A673 (cell line): ENCODE measurements at regions not wholly inside any gene's neighbourhood (a gene's known extent, or its start where the extent isn't known, plus 50 kb on each side); places are given as distances from the start of the nearest gene placed in this dataset.

ENCODE experiments used
- BruUV-seq: library from RNA; stranded (reverse); fragments of 400-500 nt; replicated peaks from 2 replicates; lab custom pipeline; 2021; lab: Mats Ljungman, UMichigan
- CTCF ChIA-PET: fragments of 300-600 bp; sonication (Branson Sonifier 250); formaldehyde crosslinking; loops from one replicate; lab custom pipeline; 2022; ENCODE audit warnings: antibody characterized with exemption; lab: Charles Lee
- POLR2A ChIA-PET: fragments of 300-600 bp; sonication (Branson Sonifier 250); formaldehyde crosslinking; loops from one replicate; lab custom pipeline; 2022; ENCODE audit warnings: antibody characterized with exemption; ENCODE audit not compliant: low non-redundant PET; lab: Charles Lee
- DNase-seq: peaks from one replicate; pipeline ENCODE4 v3.0.0-alpha.2; 2015; ENCODE audit warnings: low spot score
- H3K27ac ChIP-seq: fragments of 200-600 bp; sonication (generic); 2 replicates; pipeline ENCODE4 v1.5.1; 2016; ENCODE audit warnings: mixed run types, low read depth, mild to moderate bottlenecking, mixed read lengths, antibody characterized with exemption, low read length; ENCODE audit not compliant: poor library complexity, severe bottlenecking
- H3K27me3 ChIP-seq: fragments of 200-600 bp; sonication (generic); replicated peaks from 2 replicates; pipeline ENCODE4 v1.6.1; 2017; ENCODE audit warnings: mixed run types, low read depth, mild to moderate bottlenecking, mixed read lengths, antibody characterized with exemption, low read length; ENCODE audit not compliant: insufficient read depth, poor library complexity
- H3K36me3 ChIP-seq: fragments of 200-600 bp; sonication (generic); 2 replicates; pipeline ENCODE4 v1.6.1; 2016; ENCODE audit warnings: mixed run types, mild to moderate bottlenecking, mixed read lengths, antibody characterized with exemption, low read length; ENCODE audit not compliant: insufficient read depth, poor library complexity, severe bottlenecking
- H3K4me1 ChIP-seq: fragments of 200-600 bp; sonication (generic); 2 replicates; pipeline ENCODE4 v1.6.1; 2017; ENCODE audit warnings: mixed run types, mild to moderate bottlenecking, mixed read lengths, antibody characterized with exemption, low read length; ENCODE audit not compliant: insufficient read depth, poor library complexity, severe bottlenecking
- H3K4me3 ChIP-seq: fragments of 200-600 bp; sonication (generic); 2 replicates; pipeline ENCODE4 v1.5.1; 2016; ENCODE audit warnings: low read depth, mixed run types, mild to moderate bottlenecking, mixed read lengths, low read length; ENCODE audit not compliant: poor library complexity, severe bottlenecking
- H3K9me3 ChIP-seq: fragments of 200-600 bp; sonication (generic); 2 replicates; pipeline ENCODE4 v1.6.1; 2016; ENCODE audit warnings: mixed run types, low read depth, mild to moderate bottlenecking, mixed read lengths, antibody characterized with exemption, low read length; ENCODE audit not compliant: poor library complexity, severe bottlenecking
- CTCF ChIP-seq: fragments of 300-800, 200-600 bp; sonication (generic); conservative IDR thresholded peaks from 2 replicates; pipeline ENCODE4 v1.5.1; 2017; ENCODE audit warnings: low read depth, mild to moderate bottlenecking, antibody characterized with exemption, low read length, moderate library complexity, mixed read lengths
- EZH2 ChIP-seq: fragments of 200-600 bp; sonication (generic); IDR thresholded peaks from 2 replicates; pipeline ENCODE4 v1.6.1; 2017; ENCODE audit warnings: borderline replicate concordance, low read depth, mild to moderate bottlenecking, mixed read lengths, antibody characterized with exemption, low read length; ENCODE audit not compliant: poor library complexity, severe bottlenecking
- intact Hi-C: fragments of 100-400 bp; cut with micrococcal nuclease; formaldehyde crosslinking; loops from one replicate; pipeline ENCODE4 v1.10.0; 2022; ENCODE audit not compliant: unreplicated experiment

GRCh38 chr1:70819231-70819630, 228.4 kb downstream of the PTGER3 start:
- peaks cover 34% of the 10 kb centered on the region for H3K4me1 ChIP-seq
- H3K9me3 ChIP-seq = no peaks in the 10 kb centered on the region
- peak overlapping the region; percentile 18 for H3K27ac ChIP-seq
- no TSS peak for BruUV-seq
- POLR2A ChIA-PET = interaction anchor here (0.6 kb wide), 1 partner anchor 966 kb away, joined by 4 read pairs; no protein-coding TSS in a partner anchor
- H3K27me3 ChIP-seq = no peaks in the 10 kb centered on the region
- intact Hi-C loops = loop anchor here (2.0 to 10.0 kb wide), 4 partner anchors 82 to 1204 kb away; no protein-coding TSS in a partner anchor
- no peaks in the 10 kb centered on the region for H3K36me3 ChIP-seq
- no peak for TF ChIP-seq CTCF
- no peak for TF ChIP-seq EZH2
- no peak overlapping the region for H3K4me3 ChIP-seq
- CTCF ChIA-PET = no interaction called here
- peak; percentile 24 for DNase-seq

GRCh38 chr1:70819785-70820184, 227.8 kb downstream of the PTGER3 start:
- CTCF ChIA-PET = no interaction called here
- intact Hi-C loops = loop anchor here (2.0 to 10.0 kb wide), 4 partner anchors 82 to 1205 kb away; no protein-coding TSS in a partner anchor
- DNase-seq = peak; percentile 84
- no peaks in the 10 kb centered on the region for H3K27me3 ChIP-seq
- no peaks in the 10 kb centered on the region for H3K9me3 ChIP-seq
- BruUV-seq = no TSS peak
- no peak overlapping the region for H3K27ac ChIP-seq
- TF ChIP-seq EZH2 (no peak), CTCF (no peak)
- no peaks in the 10 kb centered on the region for H3K36me3 ChIP-seq
- POLR2A ChIA-PET = no interaction called here
- H3K4me3 ChIP-seq = no peak overlapping the region
- peaks cover 34% of the 10 kb centered on the region for H3K4me1 ChIP-seq

GRCh38 chr1:70820396-70820795, 227.2 kb downstream of the PTGER3 start:
- Histone ChIP-seq H3K4me3 (no peak overlapping the region), H3K4me1 (peaks cover 34% of the 10 kb centered on the region), H3K27ac (no peak overlapping the region), H3K36me3 (no peaks in the 10 kb centered on the region), H3K9me3 (no peaks in the 10 kb centered on the region), H3K27me3 (no peaks in the 10 kb centered on the region)
- BruUV-seq = no TSS peak
- DNase-seq = no peak
- no peak for TF ChIP-seq CTCF
- TF ChIP-seq EZH2 = no peak
- POLR2A ChIA-PET = no interaction called here
- intact Hi-C loops = no loop called here
- CTCF ChIA-PET = no interaction called here
